ENCODE measurements at regions not wholly inside any gene's neighbourhood (a gene's known extent, or its start where the extent isn't known, plus 50 kb on each side); places are given as distances from the start of the nearest gene placed in this dataset.

GRCh38 chr1:177471244-177471643 lies 300.5 kb downstream of the BRINP2 start:
- Mint-ChIP-seq H3K27ac (no peak overlapping the region), H3K9me3 (peaks cover 11% of the 10 kb centered on the region), H3K4me1 (ENCODE audit: unreplicated experiment) (no peaks in the 10 kb centered on the region), H3K27me3 (no peaks in the 10 kb centered on the region), H3K36me3 (no peaks in the 10 kb centered on the region), H3K4me3 (no peak overlapping the region)
- TF ChIP-seq CTCF (conservative IDR thresholded peaks at IDR 0.05), result no peak
- no peak for DNase-seq (ENCODE audit: extremely low spot score, unreplicated experiment)

- no peak for DNase-seq (ENCODE audit: extremely low spot score, unreplicated experiment)
- no peak overlapping the region for H3K4me3 Mint-ChIP-seq
- H3K27me3 Mint-ChIP-seq, result no peaks in the 10 kb centered on the region
- H3K4me1 Mint-ChIP-seq (ENCODE audit: unreplicated experiment), result no peaks in the 10 kb centered on the region
- H3K27ac Mint-ChIP-seq, result no peak overlapping the region
- TF ChIP-seq CTCF (conservative IDR thresholded peaks at IDR 0.05), result no peak
- peaks cover 11% of the 10 kb centered on the region for H3K9me3 Mint-ChIP-seq
- no peaks in the 10 kb centered on the region for H3K36me3 Mint-ChIP-seq
Observed at GRCh38 chr1:177469519-177469918, 298.8 kb downstream of the BRINP2 start.

- H3K4me3 Mint-ChIP-seq, result no peak overlapping the region
- peaks cover 3% of the 10 kb centered on the region for H3K27me3 Mint-ChIP-seq
- no peak overlapping the region for H3K27ac Mint-ChIP-seq
- no peak for DNase-seq (ENCODE audit: extremely low spot score, unreplicated experiment)
- TF ChIP-seq CTCF (conservative IDR thresholded peaks at IDR 0.05), result no peak
- H3K4me1 Mint-ChIP-seq (ENCODE audit: unreplicated experiment), result no peaks in the 10 kb centered on the region
- no peaks in the 10 kb centered on the region for H3K36me3 Mint-ChIP-seq
- H3K9me3 Mint-ChIP-seq, result peaks cover 12% of the 10 kb centered on the region
Observed at GRCh38 chr1:177466286-177466685, 295.5 kb downstream of the BRINP2 start.

GRCh38 chr1:177464686-177465085 lies 293.9 kb downstream of the BRINP2 start:
- Mint-ChIP-seq H3K4me3 (no peak overlapping the region), H3K4me1 (ENCODE audit: unreplicated experiment) (no peaks in the 10 kb centered on the region), H3K27me3 (peaks cover 3% of the 10 kb centered on the region), H3K9me3 (peaks cover 8% of the 10 kb centered on the region), H3K36me3 (no peaks in the 10 kb centered on the region), H3K27ac (no peak overlapping the region)
- DNase-seq (ENCODE audit: extremely low spot score, unreplicated experiment), result no peak
- TF ChIP-seq CTCF (conservative IDR thresholded peaks at IDR 0.05), result no peak

- Mint-ChIP-seq H3K27me3 (no peaks in the 10 kb centered on the region), H3K36me3 (no peaks in the 10 kb centered on the region), H3K27ac (no peak overlapping the region), H3K9me3 (peaks cover 5% of the 10 kb centered on the region), H3K4me1 (ENCODE audit: unreplicated experiment) (peaks cover 23% of the 10 kb centered on the region), H3K4me3 (no peak overlapping the region)
- no peak for DNase-seq (ENCODE audit: extremely low spot score, unreplicated experiment)
- no peak for TF ChIP-seq CTCF (conservative IDR thresholded peaks at IDR 0.05)
Observed at GRCh38 chr1:177451191-177451590, 280.4 kb downstream of the BRINP2 start.
